ENCODE measurements at regions not wholly inside any gene's neighbourhood (a gene's known extent, or its start where the extent isn't known, plus 50 kb on each side); places are given as distances from the start of the nearest gene placed in this dataset.

GRCh38 chr1:192087334-192087733 lies 70.9 kb upstream of the RGS18 start:
- TF ChIP-seq CTCF (IDR thresholded peaks at IDR 0.05 in 2 of 3, conservative IDR thresholded peaks at IDR 0.05 in 1 of 3; ENCODE audit: insufficient read depth in 2 of 3, low read depth in 1 of 3, low read length in 3 of 3) (no peak), HDAC1 (IDR thresholded peaks at IDR 0.05) (no peak), GTF2F1 (IDR thresholded peaks at IDR 0.05; ENCODE audit: low read depth, low read length) (no peak), CBFA2T2 (conservative IDR thresholded peaks at IDR 0.05) (no peak), ZNF217 (CRISPR knock-in tag; IDR thresholded peaks at IDR 0.05) (no peak), EZH2 (IDR thresholded peaks at IDR 0.05; ENCODE audit: borderline replicate concordance, low read depth, low read length) (no peak), JUND (IDR thresholded peaks at IDR 0.05; ENCODE audit: borderline replicate concordance, low read depth, low read length) (no peak), JUND (tag; IDR thresholded peaks at IDR 0.05; ENCODE audit: borderline replicate concordance, low read depth, low read length) (no peak), POLR2AphosphoS5 (IDR thresholded peaks at IDR 0.05; ENCODE audit: control insufficient read depth, insufficient read depth, low read depth, low read length) (no peak)
